Epithelial cell of esophagus (primary cell): ENCODE measurements at regions not wholly inside any gene's neighbourhood (a gene's known extent, or its start where the extent isn't known, plus 50 kb on each side); places are given as distances from the start of the nearest gene placed in this dataset.
"Not testable (repeated sequence)": the region's sequence is repeated elsewhere in the genome, so short reads cannot be mapped to it uniquely, and the experiment has no call there.

Experiments
- DNase-seq: peaks from one replicate; pipeline ENCODE4 v3.0.0; 2010; ENCODE audit warnings: low read depth
- H3K4me3 ChIP-seq: 2 replicates; pipeline ENCODE4 v1.5.1; 2011; ENCODE audit warnings: mild to moderate bottlenecking, low read length, control low read depth
- CTCF ChIP-seq: IDR thresholded peaks from 2 replicates; pipeline ENCODE4 v1.5.1; 2011; ENCODE audit warnings: low read depth, mild to moderate bottlenecking, low read length, control low read depth, inconsistent platforms; ENCODE audit not compliant: insufficient read depth; ENCODE audit errors: missing control alignments

- no peak overlapping the region for H3K4me3 ChIP-seq
- no peak for DNase-seq
- TF ChIP-seq CTCF: no peak
Observed at GRCh38 chr1:220431554-220432239, 96.2 kb upstream of the MARK1 start.

- H3K4me3 ChIP-seq: no peak overlapping the region
- no peak for TF ChIP-seq CTCF
- no peak for DNase-seq
Observed at GRCh38 chr1:220430586-220430985, 97.3 kb upstream of the MARK1 start.

- TF ChIP-seq CTCF: no peak
- no peak overlapping the region for H3K4me3 ChIP-seq
- peak; percentile 41 for DNase-seq
Observed at GRCh38 chr1:220430059-220430458, 97.9 kb upstream of the MARK1 start.

- no peak overlapping the region for H3K4me3 ChIP-seq
- no peak for TF ChIP-seq CTCF
- peak; percentile 86 for DNase-seq
Observed at GRCh38 chr1:220426989-220427388, 100.9 kb upstream of the MARK1 start.

GRCh38 chr1:220425852-220426251 is 102.1 kb upstream of the MARK1 start:
- H3K4me3 ChIP-seq: no peak overlapping the region
- no peak for TF ChIP-seq CTCF
- DNase-seq: no peak

GRCh38 chr1:220421508-220421907 is 106.4 kb upstream of the MARK1 start:
- TF ChIP-seq CTCF: no peak
- DNase-seq: no peak
- H3K4me3 ChIP-seq: no peak overlapping the region

- TF ChIP-seq CTCF: no peak
- DNase-seq: no peak
- H3K4me3 ChIP-seq: no peak overlapping the region
Observed at GRCh38 chr1:220420726-220421125, 107.2 kb upstream of the MARK1 start.

GRCh38 chr1:220412382-220412781 is 115.6 kb upstream of the MARK1 start:
- DNase-seq, H3K4me3 ChIP-seq: not testable (repeated sequence)
